Prostate gland (tissue), 2 donors: ENCODE measurements at regions not wholly inside any gene's neighbourhood (a gene's known extent, or its start where the extent isn't known, plus 50 kb on each side); places are given as distances from the start of the nearest gene placed in this dataset.

Source experiments
- DNase-seq: peaks from one replicate; pipeline ENCODE4 v3.0.0-alpha.2; 2019; ENCODE audit warnings: low spot score
- H3K27ac ChIP-seq, 2 donors: fragments of 200-600 bp; sonication (generic); 2 replicates each; pipeline ENCODE4 v1.5.1; 2017 to 2019
- H3K27me3 ChIP-seq: fragments of 200-600 bp; sonication (generic); replicated peaks from 2 replicates; pipeline ENCODE4 v1.5.1; 2019; ENCODE audit not compliant: insufficient read depth
- H3K36me3 ChIP-seq, 2 donors: fragments of 200-600 bp; sonication (generic); 1 replicate in 1 of 2; 2 replicates in 1 of 2; pipeline versions ENCODE4 v1.5.1 to v1.8.1; 2017 to 2019
- H3K4me1 ChIP-seq: fragments of 200-600 bp; sonication (generic); replicated peaks from 2 replicates; pipeline ENCODE4 v1.5.1; 2019
- H3K4me3 ChIP-seq, 2 donors: fragments of 200-600 bp; sonication (generic); 2 replicates each; pipeline ENCODE4 v1.5.1; 2017 to 2019
- H3K9me3 ChIP-seq: fragments of 200-600 bp; sonication (generic); 2 replicates; pipeline ENCODE4 v1.5.1; 2017
- POLR2A ChIP-seq: fragments of 450-650 bp; IDR thresholded peaks from one replicate; pipeline ENCODE4 v1.6.1; 2016; ENCODE audit warnings: antibody characterized with exemption, mild to moderate bottlenecking
- POLR2AphosphoS5 ChIP-seq: sonication (generic); formaldehyde crosslinking; IDR thresholded peaks from one replicate; pipeline ENCODE4 v1.6.1; 2017; ENCODE audit warnings: antibody characterized with exemption
- WGBS: methylation state at CpG from one replicate; pipeline ENCODE4 v1.1.5; 2018; 5-methylcytosine and 5-hydroxymethylcytosine counted together
- intact Hi-C: fragments of 100-400 bp; cut with DNase I; formaldehyde crosslinking; loops from one replicate; pipeline ENCODE4 v1.14.2; 2022
- TF ChIP-seq, protein P1 (sequence below), 4 experiments: fragments of 200-600 bp in 2 of 4; fragments of 450-650 bp in 2 of 4; sonication (generic) in 2 of 4; IDR thresholded peaks; 1 replicate in 3 of 4; 2 replicates in 1 of 4; pipeline ENCODE4 v1.5.1; 2016 to 2019; ENCODE audit warnings: antibody characterized with exemption in 4 of 4, mild to moderate bottlenecking in 2 of 4, moderate library complexity in 2 of 4

DNA sequence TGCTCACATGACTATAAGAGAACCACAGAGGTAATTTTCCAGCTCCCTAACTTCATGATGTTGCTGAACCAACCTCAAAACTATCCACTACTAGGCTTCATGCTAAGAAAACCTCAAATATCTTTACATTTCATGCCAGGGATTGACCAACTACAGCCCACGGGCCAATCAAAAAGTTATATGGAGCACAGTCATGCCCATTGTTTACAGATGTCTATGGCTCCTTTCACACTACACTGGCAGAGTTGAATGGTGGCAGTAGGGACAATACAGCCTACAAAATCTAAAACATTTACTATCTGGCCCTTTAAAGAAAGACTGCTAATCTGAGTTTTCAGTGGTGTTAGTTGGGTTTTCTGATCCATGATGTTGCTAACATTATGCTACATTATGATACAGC lies 154.8 kb downstream of the TM2D1 start:
- 60% methylated on average over 1 of the region's 1 CpG for WGBS
- intact Hi-C loops: no loop called here
- no peaks in the 10 kb centered on the region for H3K4me1 ChIP-seq
- H3K4me3 ChIP-seq: no peak overlapping the region
- H3K36me3 ChIP-seq: no peaks in the 10 kb centered on the region
- H3K27me3 ChIP-seq: no peaks in the 10 kb centered on the region
- TF ChIP-seq POLR2AphosphoS5: no peak
- TF ChIP-seq, protein P1, sequence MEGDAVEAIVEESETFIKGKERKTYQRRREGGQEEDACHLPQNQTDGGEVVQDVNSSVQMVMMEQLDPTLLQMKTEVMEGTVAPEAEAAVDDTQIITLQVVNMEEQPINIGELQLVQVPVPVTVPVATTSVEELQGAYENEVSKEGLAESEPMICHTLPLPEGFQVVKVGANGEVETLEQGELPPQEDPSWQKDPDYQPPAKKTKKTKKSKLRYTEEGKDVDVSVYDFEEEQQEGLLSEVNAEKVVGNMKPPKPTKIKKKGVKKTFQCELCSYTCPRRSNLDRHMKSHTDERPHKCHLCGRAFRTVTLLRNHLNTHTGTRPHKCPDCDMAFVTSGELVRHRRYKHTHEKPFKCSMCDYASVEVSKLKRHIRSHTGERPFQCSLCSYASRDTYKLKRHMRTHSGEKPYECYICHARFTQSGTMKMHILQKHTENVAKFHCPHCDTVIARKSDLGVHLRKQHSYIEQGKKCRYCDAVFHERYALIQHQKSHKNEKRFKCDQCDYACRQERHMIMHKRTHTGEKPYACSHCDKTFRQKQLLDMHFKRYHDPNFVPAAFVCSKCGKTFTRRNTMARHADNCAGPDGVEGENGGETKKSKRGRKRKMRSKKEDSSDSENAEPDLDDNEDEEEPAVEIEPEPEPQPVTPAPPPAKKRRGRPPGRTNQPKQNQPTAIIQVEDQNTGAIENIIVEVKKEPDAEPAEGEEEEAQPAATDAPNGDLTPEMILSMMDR (IDR thresholded peaks at IDR 0.05): no peak
- TF ChIP-seq POLR2A: no peak
- no peaks in the 10 kb centered on the region for H3K9me3 ChIP-seq
- no peak overlapping the region for H3K27ac ChIP-seq
- DNase-seq: no peak

GRCh38 chr1:61569303-61569621 lies 155.7 kb downstream of the TM2D1 start:
- no peak for TF ChIP-seq POLR2AphosphoS5
- TF ChIP-seq POLR2A: no peak
- TF ChIP-seq, protein P1 (IDR thresholded peaks at IDR 0.05): no peak
- WGBS: 52% methylated on average over 2 of the region's 2 CpGs
- H3K4me3 ChIP-seq: no peak overlapping the region
- no peaks in the 10 kb centered on the region for H3K4me1 ChIP-seq
- H3K36me3 ChIP-seq: no peaks in the 10 kb centered on the region
- H3K9me3 ChIP-seq: no peaks in the 10 kb centered on the region
- no peaks in the 10 kb centered on the region for H3K27me3 ChIP-seq
- no peak for DNase-seq
- intact Hi-C loops: no loop called here
- no peak overlapping the region for H3K27ac ChIP-seq

DNA sequence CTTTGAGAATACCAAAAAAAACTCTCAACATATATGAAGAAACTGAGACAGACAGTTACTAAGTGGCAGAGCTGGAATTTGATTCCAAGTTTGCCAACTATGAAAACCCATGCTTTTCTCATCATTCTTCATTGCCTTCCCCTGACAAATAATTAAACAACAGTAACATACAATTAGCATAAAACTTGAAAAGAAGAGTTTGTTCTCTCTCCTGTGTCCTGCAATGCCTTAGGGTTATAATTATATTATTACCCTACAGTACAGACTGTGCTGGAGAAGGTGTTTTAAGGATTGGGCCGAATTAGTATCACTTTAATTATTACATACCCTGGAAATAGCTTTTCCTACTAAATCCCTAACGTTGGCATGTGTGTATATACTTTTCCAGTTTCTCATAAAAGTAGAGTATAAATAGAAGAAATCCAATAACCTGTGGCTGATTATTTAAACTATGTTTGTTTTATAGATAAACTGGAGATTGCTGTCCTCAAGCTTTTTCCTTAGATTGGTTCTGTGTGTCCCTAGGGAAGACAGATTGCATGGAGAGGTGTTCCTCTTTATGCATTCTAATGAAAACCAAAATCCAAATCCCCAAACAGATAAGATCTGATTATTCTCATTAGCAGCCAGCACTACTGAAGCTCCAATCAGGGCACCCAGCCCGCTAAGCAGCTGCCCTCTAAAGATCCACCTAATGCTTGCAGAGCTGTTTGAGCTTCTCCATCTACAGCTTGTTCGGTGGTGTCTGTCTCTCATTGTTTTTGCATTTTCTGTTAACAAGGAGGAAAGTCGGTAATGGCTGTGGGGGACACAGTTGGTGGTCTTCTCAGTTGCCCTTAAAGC lies 156.3 kb downstream of the TM2D1 start:
- no peak overlapping the region for H3K27ac ChIP-seq
- no peak for DNase-seq
- H3K36me3 ChIP-seq: no peaks in the 10 kb centered on the region
- H3K4me1 ChIP-seq: no peaks in the 10 kb centered on the region
- no peaks in the 10 kb centered on the region for H3K27me3 ChIP-seq
- no peak for TF ChIP-seq POLR2AphosphoS5
- no peak for TF ChIP-seq POLR2A
- TF ChIP-seq, protein P1 (IDR thresholded peaks at IDR 0.05): no peak
- no peak overlapping the region for H3K4me3 ChIP-seq
- 23% methylated on average over 5 of the region's 5 CpGs for WGBS
- H3K9me3 ChIP-seq: no peaks in the 10 kb centered on the region
- intact Hi-C loops: no loop called here

DNA sequence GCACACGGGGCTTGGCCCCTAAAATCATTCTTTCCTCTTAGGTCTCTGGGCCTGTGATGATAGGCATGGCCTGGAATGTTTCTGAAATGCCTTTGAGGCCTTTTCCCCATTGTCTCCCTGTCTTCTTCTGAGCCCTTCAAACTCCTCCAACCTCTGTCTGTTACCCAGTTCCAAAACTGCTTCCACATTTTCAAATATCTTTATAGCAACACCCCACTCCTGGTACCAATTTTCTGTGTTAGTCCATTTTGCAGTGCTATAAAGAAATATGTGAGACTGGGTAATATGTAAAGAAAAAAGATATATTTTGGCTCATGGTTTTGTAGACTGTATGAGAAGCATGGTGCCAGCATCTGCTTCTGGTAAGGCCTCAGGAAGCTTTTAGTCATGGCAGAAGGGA lies 158.8 kb downstream of the TM2D1 start:
- H3K27ac ChIP-seq: no peak overlapping the region
- DNase-seq: no peak
- H3K36me3 ChIP-seq: no peaks in the 10 kb centered on the region
- no peak overlapping the region for H3K4me3 ChIP-seq
- WGBS: 89% methylated on average over 1 of the region's 1 CpG
- no peaks in the 10 kb centered on the region for H3K4me1 ChIP-seq
- intact Hi-C loops: no loop called here
- H3K9me3 ChIP-seq: no peaks in the 10 kb centered on the region
- no peaks in the 10 kb centered on the region for H3K27me3 ChIP-seq
- TF ChIP-seq POLR2A (no peak), POLR2AphosphoS5 (no peak)
- TF ChIP-seq, protein P1 (IDR thresholded peaks at IDR 0.05): no peak

DNA sequence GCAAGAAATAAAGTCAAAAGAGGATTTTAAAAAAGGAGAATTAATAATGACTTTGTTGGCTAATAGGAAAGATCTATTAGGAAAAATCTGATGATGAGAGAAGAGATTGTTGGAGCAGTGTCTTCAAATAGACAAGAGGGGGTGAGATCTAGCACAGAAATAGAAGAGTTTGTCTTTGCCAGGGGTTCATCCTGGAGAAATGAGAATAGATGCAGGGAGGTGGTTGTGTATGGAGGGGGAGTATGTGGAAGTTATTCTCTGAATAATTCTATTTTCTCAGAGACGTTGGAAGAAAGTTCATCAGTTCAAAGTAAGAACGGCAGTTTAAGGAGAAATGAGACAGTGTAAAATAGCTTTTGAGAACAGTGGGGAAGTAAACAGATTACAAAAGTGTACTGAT lies 161.3 kb downstream of the TM2D1 start:
- Histone ChIP-seq H3K27me3 (no peaks in the 10 kb centered on the region), H3K36me3 (no peaks in the 10 kb centered on the region), H3K27ac (no peak overlapping the region), H3K9me3 (no peaks in the 10 kb centered on the region), H3K4me3 (no peak overlapping the region), H3K4me1 (no peaks in the 10 kb centered on the region)
- WGBS: 44% methylated on average over 2 of the region's 2 CpGs
- DNase-seq: no peak
- intact Hi-C loops: no loop called here
- TF ChIP-seq, protein P1 (IDR thresholded peaks at IDR 0.05): no peak
- TF ChIP-seq POLR2A (no peak), POLR2AphosphoS5 (no peak)
